GM19025 (cell line): ENCODE measurements at regions not wholly inside any gene's neighbourhood (a gene's known extent, or its start where the extent isn't known, plus 50 kb on each side); places are given as distances from the start of the nearest gene placed in this dataset.

Source experiments
- ATAC-seq: cut with Tn5 transposase; IDR thresholded peaks from one replicate; pipeline ENCODE4 v1.9.1; 2021; ENCODE audit warnings: mild to moderate bottlenecking, low read depth, moderate library complexity; ENCODE audit not compliant: unreplicated experiment

- no peak for ATAC-seq
These were observed 172.2 kb downstream of the OLFM4 start for GRCh38 chr13:53200498-53201453.

GRCh38 chr13:53201454-53202225 lies 173.0 kb downstream of the OLFM4 start:
- ATAC-seq, result no peak

- ATAC-seq, result no peak
These were observed 176.0 kb downstream of the OLFM4 start for GRCh38 chr13:53204598-53204997.

- ATAC-seq, result no peak
These were observed 177.8 kb downstream of the OLFM4 start for GRCh38 chr13:53206455-53206854.

- ATAC-seq, result no peak
These were observed 178.9 kb downstream of the OLFM4 start for GRCh38 chr13:53207556-53207955.

GRCh38 chr13:53214433-53214832 lies 185.8 kb downstream of the OLFM4 start:
- no peak for ATAC-seq

- no peak for ATAC-seq
These were observed 186.9 kb downstream of the OLFM4 start for GRCh38 chr13:53215563-53215962.

- no peak for ATAC-seq
These were observed 188.2 kb downstream of the OLFM4 start for GRCh38 chr13:53216773-53217172.

- ATAC-seq, result no peak
These were observed 188.6 kb downstream of the OLFM4 start for GRCh38 chr13:53217194-53217593.

- no peak for ATAC-seq
These were observed 191.4 kb downstream of the OLFM4 start for GRCh38 chr13:53220038-53220437.

GRCh38 chr13:53237696-53238095 lies 209.1 kb downstream of the OLFM4 start:
- no peak for ATAC-seq

- no peak for ATAC-seq
These were observed 209.6 kb downstream of the OLFM4 start for GRCh38 chr13:53238261-53238660.

GRCh38 chr13:53240401-53241025 lies 211.9 kb downstream of the OLFM4 start:
- ATAC-seq, result no peak

- ATAC-seq, result no peak
These were observed 213.3 kb downstream of the OLFM4 start for GRCh38 chr13:53241891-53242348.

- no peak for ATAC-seq
These were observed 220.6 kb downstream of the OLFM4 start for GRCh38 chr13:53249236-53249635.

GRCh38 chr13:53250272-53250875 lies 221.8 kb downstream of the OLFM4 start:
- peak; percentile 62 for ATAC-seq

GRCh38 chr13:53250977-53251376 lies 222.4 kb downstream of the OLFM4 start:
- no peak for ATAC-seq

- no peak for ATAC-seq
These were observed 225.9 kb downstream of the OLFM4 start for GRCh38 chr13:53254500-53254899.

- no peak for ATAC-seq
These were observed 227.2 kb downstream of the OLFM4 start for GRCh38 chr13:53255795-53256194.

GRCh38 chr13:53260594-53260993 lies 232.0 kb downstream of the OLFM4 start:
- ATAC-seq, result no peak
